ENCODE measurements at regions not wholly inside any gene's neighbourhood (a gene's known extent, or its start where the extent isn't known, plus 50 kb on each side); places are given as distances from the start of the nearest gene placed in this dataset.

DNA sequence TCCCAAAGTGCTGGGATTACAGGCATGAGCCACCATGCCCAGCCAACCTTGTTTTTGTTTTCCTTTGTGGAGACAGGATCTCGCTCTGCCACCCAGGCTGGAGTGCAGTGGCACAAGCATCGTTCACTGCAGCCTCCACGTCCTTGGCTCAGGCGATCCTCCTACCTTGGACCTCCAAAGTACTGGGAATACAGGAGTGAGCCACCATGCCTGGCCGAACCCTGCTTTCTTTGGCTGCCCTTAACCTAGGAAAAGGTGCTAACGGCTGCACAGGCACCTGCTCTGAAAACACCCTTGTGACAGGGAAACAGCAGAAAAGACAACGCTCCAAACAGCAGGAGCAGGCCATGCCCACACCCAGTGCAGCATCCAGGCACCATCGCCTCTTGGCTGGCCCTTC is 71.9 kb downstream of the OAT start:
- Histone ChIP-seq H3K9me3 (no peaks in the 10 kb centered on the region), H3K27me3 (no peaks in the 10 kb centered on the region), H3K4me1 (no peaks in the 10 kb centered on the region), H3K4me3 (no peak overlapping the region), H3K27ac (no peak overlapping the region), H3K36me3 (no peaks in the 10 kb centered on the region)
- TF ChIP-seq POLR2AphosphoS5 (IDR thresholded peaks at IDR 0.05; ENCODE audit: insufficient read depth in 1 of 2, low read depth in 1 of 2) (no peak), POLR2A (IDR thresholded peaks at IDR 0.05) (no peak)
- TF ChIP-seq, protein P1, sequence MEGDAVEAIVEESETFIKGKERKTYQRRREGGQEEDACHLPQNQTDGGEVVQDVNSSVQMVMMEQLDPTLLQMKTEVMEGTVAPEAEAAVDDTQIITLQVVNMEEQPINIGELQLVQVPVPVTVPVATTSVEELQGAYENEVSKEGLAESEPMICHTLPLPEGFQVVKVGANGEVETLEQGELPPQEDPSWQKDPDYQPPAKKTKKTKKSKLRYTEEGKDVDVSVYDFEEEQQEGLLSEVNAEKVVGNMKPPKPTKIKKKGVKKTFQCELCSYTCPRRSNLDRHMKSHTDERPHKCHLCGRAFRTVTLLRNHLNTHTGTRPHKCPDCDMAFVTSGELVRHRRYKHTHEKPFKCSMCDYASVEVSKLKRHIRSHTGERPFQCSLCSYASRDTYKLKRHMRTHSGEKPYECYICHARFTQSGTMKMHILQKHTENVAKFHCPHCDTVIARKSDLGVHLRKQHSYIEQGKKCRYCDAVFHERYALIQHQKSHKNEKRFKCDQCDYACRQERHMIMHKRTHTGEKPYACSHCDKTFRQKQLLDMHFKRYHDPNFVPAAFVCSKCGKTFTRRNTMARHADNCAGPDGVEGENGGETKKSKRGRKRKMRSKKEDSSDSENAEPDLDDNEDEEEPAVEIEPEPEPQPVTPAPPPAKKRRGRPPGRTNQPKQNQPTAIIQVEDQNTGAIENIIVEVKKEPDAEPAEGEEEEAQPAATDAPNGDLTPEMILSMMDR (IDR thresholded peaks at IDR 0.05), result no peak
- intact Hi-C loops (cut with DNase I), result no loop called here
- no peak for DNase-seq (ENCODE audit: extremely low spot score in 2 of 2)

DNA sequence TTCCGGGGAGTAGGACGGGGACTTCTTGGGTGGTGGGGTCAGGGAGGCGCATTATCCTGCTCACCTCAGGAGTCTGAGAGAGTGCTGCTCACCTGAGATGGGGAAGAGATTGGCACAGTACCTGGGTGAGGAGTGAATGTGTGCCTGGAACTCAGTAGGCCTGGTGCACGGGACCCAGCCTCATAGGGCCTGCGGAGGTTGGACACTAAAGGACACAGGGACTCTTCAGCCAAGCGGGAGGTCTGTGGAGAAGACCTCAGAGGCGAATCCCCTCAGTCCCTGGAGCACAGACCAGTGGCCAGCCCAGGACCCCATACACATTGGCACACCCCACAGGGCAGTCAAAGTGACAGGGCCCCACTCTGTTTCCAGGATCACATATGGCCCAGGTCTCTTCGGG is 73.2 kb downstream of the OAT start:
- Histone ChIP-seq H3K36me3 (no peaks in the 10 kb centered on the region), H3K9me3 (no peaks in the 10 kb centered on the region), H3K27me3 (no peaks in the 10 kb centered on the region), H3K4me3 (no peak overlapping the region), H3K27ac (no peak overlapping the region), H3K4me1 (peaks cover 9% of the 10 kb centered on the region)
- intact Hi-C loops (cut with DNase I), result no loop called here
- DNase-seq (ENCODE audit: extremely low spot score in 2 of 2), result no peak
- TF ChIP-seq, protein P1 (IDR thresholded peaks at IDR 0.05), result no peak
- TF ChIP-seq POLR2A (IDR thresholded peaks at IDR 0.05) (no peak), POLR2AphosphoS5 (IDR thresholded peaks at IDR 0.05; ENCODE audit: insufficient read depth in 1 of 2, low read depth in 1 of 2) (no peak)

DNA sequence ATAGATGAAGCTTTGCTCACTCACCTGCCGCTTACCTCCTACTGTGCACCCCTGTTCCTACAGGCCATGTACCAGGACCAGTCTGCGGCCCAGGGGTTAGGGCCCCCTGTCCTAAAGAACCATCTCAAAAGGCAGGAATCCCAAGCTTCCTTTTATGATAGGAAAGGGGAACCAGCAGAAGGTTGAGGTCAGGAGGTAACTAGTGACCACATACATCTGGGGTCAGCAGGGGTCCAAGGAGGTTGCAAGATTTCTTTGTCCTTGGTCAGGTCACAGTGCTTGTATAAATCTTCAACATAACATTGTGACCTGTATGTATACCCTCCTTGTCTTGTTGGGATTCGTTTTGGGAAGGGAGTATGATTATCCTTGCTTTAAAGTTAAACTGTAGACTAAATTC is 73.8 kb downstream of the OAT start:
- Histone ChIP-seq H3K4me1 (peaks cover 15% of the 10 kb centered on the region), H3K4me3 (no peak overlapping the region), H3K27me3 (no peaks in the 10 kb centered on the region), H3K36me3 (no peaks in the 10 kb centered on the region), H3K9me3 (no peaks in the 10 kb centered on the region), H3K27ac (no peak overlapping the region)
- TF ChIP-seq POLR2A (IDR thresholded peaks at IDR 0.05) (no peak), POLR2AphosphoS5 (IDR thresholded peaks at IDR 0.05; ENCODE audit: insufficient read depth in 1 of 2, low read depth in 1 of 2) (no peak)
- TF ChIP-seq, protein P1 (IDR thresholded peaks at IDR 0.05), result no peak
- intact Hi-C loops (cut with DNase I), result no loop called here
- no peak for DNase-seq (ENCODE audit: extremely low spot score in 2 of 2)

DNA sequence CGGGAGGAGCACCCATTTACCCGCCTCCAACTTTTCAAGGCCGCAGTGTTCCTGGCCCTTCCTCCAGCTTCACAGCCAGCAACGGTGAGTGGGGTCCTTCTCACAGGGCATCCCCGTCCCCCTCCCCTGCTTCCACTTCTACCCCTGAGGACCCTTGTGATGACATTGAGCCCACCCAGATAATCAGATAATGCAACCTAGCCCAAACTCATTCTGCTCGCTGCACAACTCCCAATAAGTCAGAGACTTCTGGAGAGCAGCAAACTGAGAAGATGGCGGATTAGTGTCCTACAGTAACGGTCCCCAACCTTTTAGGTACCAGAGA is 74.5 kb downstream of the OAT start:
- intact Hi-C loops (cut with DNase I), result no loop called here
- Histone ChIP-seq H3K27me3 (no peaks in the 10 kb centered on the region), H3K36me3 (no peaks in the 10 kb centered on the region), H3K4me3 (no peak overlapping the region), H3K4me1 (peaks cover 22% of the 10 kb centered on the region), H3K27ac (no peak overlapping the region), H3K9me3 (no peaks in the 10 kb centered on the region)
- TF ChIP-seq, protein P1 (IDR thresholded peaks at IDR 0.05), result no peak
- no peak for DNase-seq (ENCODE audit: extremely low spot score in 2 of 2)

DNA sequence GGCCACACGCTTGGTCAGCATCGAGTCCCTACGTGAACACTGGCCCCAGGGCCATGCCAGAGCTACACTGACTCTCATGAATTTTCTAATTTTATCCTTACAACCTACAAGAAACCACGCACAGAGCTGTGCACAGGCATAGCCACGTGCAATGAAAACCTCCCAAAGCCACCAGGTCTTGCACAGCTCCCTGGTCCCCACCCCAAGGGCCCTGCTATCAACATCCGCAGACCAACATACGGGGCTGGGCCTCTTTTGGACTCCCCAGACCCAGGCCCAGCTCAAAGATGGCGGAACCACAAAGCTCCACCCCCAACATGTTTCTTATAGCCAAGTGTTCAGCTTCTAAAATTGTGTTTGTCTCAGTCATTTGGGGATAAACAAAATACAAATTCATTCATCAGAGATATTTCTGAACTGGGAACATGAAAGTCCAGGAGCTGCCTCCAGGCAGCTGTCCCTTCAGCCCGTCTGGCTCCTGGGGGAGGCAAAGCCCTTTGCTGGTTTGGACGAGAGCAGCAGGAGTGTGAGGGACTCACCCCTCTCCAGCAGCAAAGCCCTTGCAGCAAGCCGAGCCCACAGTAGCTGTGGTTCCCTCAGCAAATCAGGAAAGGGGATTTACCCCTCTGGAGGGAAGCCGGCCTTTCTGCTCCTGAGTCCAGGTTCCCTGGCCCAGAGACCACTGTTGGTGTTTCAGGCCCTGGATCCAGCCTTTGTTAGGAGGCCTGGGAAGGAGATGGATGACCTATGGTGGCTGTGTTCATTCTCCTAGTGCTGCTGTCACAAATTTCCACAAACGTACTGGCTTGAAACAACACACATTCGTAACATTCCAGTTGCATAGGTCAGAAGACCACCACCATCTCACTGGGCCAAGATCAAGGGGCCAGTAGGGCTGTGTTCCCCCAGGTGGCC is 75.1 kb downstream of the OAT start:
- DNase-seq (ENCODE audit: extremely low spot score in 2 of 2), result no peak
- Histone ChIP-seq H3K4me1 (peaks cover 23% of the 10 kb centered on the region), H3K9me3 (no peaks in the 10 kb centered on the region), H3K36me3 (no peaks in the 10 kb centered on the region), H3K27ac (no peak overlapping the region), H3K27me3 (no peaks in the 10 kb centered on the region), H3K4me3 (no peak overlapping the region)
- TF ChIP-seq, protein P1 (IDR thresholded peaks at IDR 0.05), result no peak
- no peak for TF ChIP-seq POLR2A (IDR thresholded peaks at IDR 0.05)
- no peak for TF ChIP-seq POLR2AphosphoS5 (IDR thresholded peaks at IDR 0.05; ENCODE audit: insufficient read depth in 1 of 2, low read depth in 1 of 2)
- intact Hi-C loops (cut with DNase I), result no loop called here
